ENCODE measurements at regions not wholly inside any gene's neighbourhood (a gene's known extent, or its start where the extent isn't known, plus 50 kb on each side); places are given as distances from the start of the nearest gene placed in this dataset.

DNA sequence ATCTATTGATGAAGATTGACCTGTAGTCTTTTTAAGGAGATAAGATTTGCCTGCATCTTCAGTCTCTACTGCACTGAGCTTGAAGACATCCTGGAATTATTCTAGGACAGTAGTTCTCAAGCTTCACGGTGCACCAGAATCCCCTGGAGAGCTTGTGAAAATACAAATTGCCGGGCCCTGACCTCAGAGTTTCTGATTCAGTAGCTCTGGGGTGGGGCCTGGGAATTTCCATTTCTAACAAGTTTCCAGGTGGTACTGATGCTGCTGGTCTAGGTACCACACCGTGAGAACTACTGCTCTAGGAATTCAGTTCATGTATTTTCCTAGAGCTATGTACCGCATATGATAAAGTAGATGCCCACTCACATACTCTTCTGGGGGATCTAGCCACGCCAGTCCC is 246.1 kb downstream of the HS3ST3B1 start:
- ChIA-PET POLR2A (no interaction called here), CTCF (ENCODE audit: low intra/inter-chr PET ratio) (no interaction called here)
- H4K20me1 ChIP-seq (replicated peaks; ENCODE audit: control insufficient read depth, insufficient read depth, low read length) = no peaks in the 10 kb centered on the region
- intact Hi-C loops (cut with micrococcal nuclease) = no loop called here
- H3K4me3 ChIP-seq = no peak overlapping the region
- no peak overlapping the region for H3K27ac ChIP-seq (ENCODE audit: extremely low read depth, low read depth, low read length)
- H3K36me3 ChIP-seq (ENCODE audit: control insufficient read depth, insufficient read depth, low read length) = no peaks in the 10 kb centered on the region
- in situ Hi-C loops (cut with MboI) = no loop called here
- 2% methylated on average over 5 of the region's 5 CpGs for WGBS (ENCODE audit: insufficient coverage, low coverage, missing lambda C conversion rate)
- H2AFZ ChIP-seq (ENCODE audit: low read depth, low read length) = no peak overlapping the region
- DNase-seq (ENCODE audit: extremely low read depth in 1 of 4, low spot score in 3 of 4) (no peak), ATAC-seq (no peak), FAIRE-seq (no peak)
- TF ChIP-seq ATF7 (IDR thresholded peaks at IDR 0.05) = no peak
- TF ChIP-seq, protein P1, sequence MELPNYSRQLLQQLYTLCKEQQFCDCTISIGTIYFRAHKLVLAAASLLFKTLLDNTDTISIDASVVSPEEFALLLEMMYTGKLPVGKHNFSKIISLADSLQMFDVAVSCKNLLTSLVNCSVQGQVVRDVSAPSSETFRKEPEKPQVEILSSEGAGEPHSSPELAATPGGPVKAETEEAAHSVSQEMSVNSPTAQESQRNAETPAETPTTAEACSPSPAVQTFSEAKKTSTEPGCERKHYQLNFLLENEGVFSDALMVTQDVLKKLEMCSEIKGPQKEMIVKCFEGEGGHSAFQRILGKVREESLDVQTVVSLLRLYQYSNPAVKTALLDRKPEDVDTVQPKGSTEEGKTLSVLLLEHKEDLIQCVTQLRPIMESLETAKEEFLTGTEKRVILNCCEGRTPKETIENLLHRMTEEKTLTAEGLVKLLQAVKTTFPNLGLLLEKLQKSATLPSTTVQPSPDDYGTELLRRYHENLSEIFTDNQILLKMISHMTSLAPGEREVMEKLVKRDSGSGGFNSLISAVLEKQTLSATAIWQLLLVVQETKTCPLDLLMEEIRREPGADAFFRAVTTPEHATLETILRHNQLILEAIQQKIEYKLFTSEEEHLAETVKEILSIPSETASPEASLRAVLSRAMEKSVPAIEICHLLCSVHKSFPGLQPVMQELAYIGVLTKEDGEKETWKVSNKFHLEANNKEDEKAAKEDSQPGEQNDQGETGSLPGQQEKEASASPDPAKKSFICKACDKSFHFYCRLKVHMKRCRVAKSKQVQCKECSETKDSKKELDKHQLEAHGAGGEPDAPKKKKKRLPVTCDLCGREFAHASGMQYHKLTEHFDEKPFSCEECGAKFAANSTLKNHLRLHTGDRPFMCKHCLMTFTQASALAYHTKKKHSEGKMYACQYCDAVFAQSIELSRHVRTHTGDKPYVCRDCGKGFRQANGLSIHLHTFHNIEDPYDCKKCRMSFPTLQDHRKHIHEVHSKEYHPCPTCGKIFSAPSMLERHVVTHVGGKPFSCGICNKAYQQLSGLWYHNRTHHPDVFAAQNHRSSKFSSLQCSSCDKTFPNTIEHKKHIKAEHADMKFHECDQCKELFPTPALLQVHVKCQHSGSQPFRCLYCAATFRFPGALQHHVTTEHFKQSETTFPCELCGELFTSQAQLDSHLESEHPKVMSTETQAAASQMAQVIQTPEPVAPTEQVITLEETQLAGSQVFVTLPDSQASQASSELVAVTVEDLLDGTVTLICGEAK (IDR thresholded peaks at IDR 0.05) = no peak
- TF ChIP-seq, protein P1 (CRISPR knock-in tag; IDR thresholded peaks at IDR 0.05) = no peak
- TF ChIP-seq THRAP3 (IDR thresholded peaks at IDR 0.05; ENCODE audit: borderline replicate concordance) = no peak
- no peak for TF ChIP-seq PRMT5 (CRISPR knock-in tag; IDR thresholded peaks at IDR 0.05)
- TF ChIP-seq, protein P2, sequence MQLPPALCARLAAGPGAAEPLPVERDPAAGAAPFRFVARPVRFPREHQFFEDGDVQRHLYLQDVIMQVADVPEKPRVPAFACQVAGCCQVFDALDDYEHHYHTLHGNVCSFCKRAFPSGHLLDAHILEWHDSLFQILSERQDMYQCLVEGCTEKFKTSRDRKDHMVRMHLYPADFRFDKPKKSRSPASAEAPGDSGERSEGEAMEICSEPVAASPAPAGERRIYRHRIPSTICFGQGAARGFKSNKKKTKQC (CRISPR knock-in tag; IDR thresholded peaks at IDR 0.05) = no peak
- no peak for TF ChIP-seq SMAD3 (CRISPR knock-in tag; conservative IDR thresholded peaks at IDR 0.05)
- no peak for TF ChIP-seq ATF1 (CRISPR knock-in tag; IDR thresholded peaks at IDR 0.05)
- no peak for TF ChIP-seq ATF1 (tag; IDR thresholded peaks at IDR 0.05)
- TF ChIP-seq, protein P3, sequence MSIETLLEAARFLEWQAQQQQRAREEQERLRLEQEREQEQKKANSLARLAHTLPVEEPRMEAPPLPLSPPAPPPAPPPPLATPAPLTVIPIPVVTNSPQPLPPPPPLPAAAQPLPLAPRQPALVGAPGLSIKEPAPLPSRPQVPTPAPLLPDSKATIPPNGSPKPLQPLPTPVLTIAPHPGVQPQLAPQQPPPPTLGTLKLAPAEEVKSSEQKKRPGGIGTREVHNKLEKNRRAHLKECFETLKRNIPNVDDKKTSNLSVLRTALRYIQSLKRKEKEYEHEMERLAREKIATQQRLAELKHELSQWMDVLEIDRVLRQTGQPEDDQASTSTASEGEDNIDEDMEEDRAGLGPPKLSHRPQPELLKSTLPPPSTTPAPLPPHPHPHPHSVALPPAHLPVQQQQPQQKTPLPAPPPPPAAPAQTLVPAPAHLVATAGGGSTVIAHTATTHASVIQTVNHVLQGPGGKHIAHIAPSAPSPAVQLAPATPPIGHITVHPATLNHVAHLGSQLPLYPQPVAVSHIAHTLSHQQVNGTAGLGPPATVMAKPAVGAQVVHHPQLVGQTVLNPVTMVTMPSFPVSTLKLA (conservative IDR thresholded peaks at IDR 0.05) = no peak
- TF ChIP-seq, protein P4, sequence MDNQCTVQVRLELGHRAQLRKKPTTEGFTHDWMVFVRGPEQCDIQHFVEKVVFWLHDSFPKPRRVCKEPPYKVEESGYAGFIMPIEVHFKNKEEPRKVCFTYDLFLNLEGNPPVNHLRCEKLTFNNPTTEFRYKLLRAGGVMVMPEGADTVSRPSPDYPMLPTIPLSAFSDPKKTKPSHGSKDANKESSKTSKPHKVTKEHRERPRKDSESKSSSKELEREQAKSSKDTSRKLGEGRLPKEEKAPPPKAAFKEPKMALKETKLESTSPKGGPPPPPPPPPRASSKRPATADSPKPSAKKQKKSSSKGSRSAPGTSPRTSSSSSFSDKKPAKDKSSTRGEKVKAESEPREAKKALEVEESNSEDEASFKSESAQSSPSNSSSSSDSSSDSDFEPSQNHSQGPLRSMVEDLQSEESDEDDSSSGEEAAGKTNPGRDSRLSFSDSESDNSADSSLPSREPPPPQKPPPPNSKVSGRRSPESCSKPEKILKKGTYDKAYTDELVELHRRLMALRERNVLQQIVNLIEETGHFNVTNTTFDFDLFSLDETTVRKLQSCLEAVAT (IDR thresholded peaks at IDR 0.05) = no peak
- no peak for TF ChIP-seq ARHGAP35 (IDR thresholded peaks at IDR 0.05; ENCODE audit: partially characterized antibody)
- no peak overlapping the region for H3K4me2 ChIP-seq (ENCODE audit: insufficient read depth, low read length)
- no peaks in the 10 kb centered on the region for H3K4me1 ChIP-seq (replicated peaks in 1 of 2; ENCODE audit: control insufficient read depth in 2 of 2, insufficient read depth in 2 of 2, low read length in 2 of 2)
- H3K9me1 ChIP-seq (ENCODE audit: control insufficient read depth, insufficient read depth, low read length) = no peaks in the 10 kb centered on the region
- peaks cover 0 to 15% of the 10 kb centered on the region in 2 experiments; a peak in 3 of 5 replicates for H3K27me3 ChIP-seq (ENCODE audit: control insufficient read depth in 2 of 2, insufficient read depth in 2 of 2, low read length in 2 of 2)
- no peaks in the 10 kb centered on the region for H3K79me2 ChIP-seq (ENCODE audit: control insufficient read depth, insufficient read depth, low read length)
- H3K9ac ChIP-seq (ENCODE audit: insufficient read depth in 1 of 2, low read depth in 2 of 2, low read length in 2 of 2) = no peak overlapping the region
- H3K9me3 ChIP-seq (replicated peaks; ENCODE audit: control insufficient read depth, insufficient read depth, low read depth, low read length) = no peaks in the 10 kb centered on the region
- no TSS peak for BruUV-seq (replicated peaks)
